Activated CD8-positive, alpha-beta memory T cell treated with anti-CD3 and anti-CD28 coated beads, Interleukin-2, amount 50 U/mL, for 24 hours (primary cell): ENCODE measurements at regions not wholly inside any gene's neighbourhood (a gene's known extent, or its start where the extent isn't known, plus 50 kb on each side); places are given as distances from the start of the nearest gene placed in this dataset.

Experiments
- DNase-seq: peaks from one replicate; pipeline ENCODE4 v3.0.0-alpha.2; 2020; ENCODE audit errors: extremely low read depth

DNA sequence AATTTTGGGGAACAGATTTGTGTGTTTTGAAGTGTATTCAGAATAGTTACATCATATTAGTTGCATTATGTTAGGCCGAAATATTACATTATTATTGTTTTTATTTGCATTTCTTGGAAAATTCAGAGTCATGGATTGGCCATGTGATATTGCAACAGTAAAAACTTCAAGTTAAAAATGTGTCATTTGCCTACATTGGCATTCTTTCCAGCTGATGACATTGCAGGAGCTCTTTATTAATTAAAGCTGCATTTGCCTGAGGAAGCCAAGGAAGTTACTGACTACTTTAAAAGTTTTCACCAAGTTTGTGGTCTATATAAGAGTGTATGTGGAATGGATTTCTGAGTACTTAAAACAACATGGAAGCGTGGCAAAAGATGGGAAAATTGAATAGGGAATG, 726.4 kb upstream of the SGO1 start:
- no peak for DNase-seq

DNA sequence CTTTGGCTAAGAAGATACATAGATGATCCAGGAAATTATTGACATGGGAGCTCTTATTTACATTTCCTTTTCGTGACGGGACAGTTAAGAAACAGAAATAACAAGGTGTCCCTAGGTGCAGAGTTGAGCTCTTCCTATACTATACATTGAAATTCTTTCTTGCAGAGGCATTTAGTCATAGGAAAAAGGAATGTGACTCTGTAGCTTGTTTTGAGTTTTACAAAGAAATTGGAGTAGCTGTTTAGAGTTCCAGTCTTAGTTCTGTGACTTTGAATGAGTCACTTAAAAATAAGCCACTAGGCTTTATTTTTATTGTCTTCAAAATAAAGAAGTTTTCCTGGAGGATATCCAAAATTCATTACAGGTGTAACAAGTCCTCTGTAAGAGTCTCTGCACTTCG, 723.5 kb upstream of the SGO1 start:
- DNase-seq = no peak

DNA sequence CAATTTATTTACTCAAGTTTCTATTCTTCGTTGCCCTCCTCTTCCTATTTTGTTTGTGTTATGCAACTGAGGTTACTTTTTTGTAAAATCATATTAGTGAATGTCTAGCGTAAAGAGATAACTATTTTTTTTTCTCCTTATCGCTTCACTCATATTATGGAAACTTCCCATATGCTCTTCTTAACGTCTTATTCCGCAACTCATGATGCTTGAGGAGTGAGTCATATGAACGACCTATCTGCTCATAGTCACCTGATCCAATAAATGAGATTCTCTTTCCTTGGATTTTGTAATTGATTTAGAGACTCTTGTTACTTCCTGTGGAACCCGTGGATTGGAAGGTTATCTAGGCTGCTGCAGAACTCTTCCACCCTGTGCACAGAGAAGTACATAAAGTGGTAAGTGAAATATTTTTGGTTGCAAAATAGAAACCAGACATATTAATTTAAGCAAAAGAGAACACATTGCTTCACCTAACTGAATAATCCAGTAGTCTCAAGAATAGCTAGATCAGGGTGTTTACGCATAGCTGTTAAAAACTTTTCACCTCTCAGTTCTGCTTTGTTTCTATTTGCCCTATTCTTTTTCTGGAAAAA, 719.3 kb upstream of the SGO1 start:
- no peak for DNase-seq

DNA sequence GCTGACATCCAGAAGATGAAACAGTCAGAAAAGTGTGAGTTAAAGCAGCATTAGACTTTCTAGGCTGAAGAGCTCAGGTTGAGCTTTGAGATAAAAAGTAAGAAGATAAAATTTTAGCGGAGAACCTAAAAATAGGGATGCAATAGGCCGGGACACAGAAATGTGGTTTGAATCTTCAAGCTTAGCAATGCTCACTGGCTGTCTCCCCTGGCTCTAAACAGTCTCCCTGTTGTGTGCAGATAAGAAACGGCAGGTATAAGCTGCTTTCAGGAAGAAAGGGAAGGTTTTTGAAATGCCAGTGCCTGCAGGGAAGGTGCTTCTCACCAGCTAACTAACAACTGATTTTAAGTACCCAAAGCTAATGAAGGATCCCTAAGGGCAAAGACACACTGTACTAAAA, 718.7 kb upstream of the SGO1 start:
- DNase-seq = no peak

DNA sequence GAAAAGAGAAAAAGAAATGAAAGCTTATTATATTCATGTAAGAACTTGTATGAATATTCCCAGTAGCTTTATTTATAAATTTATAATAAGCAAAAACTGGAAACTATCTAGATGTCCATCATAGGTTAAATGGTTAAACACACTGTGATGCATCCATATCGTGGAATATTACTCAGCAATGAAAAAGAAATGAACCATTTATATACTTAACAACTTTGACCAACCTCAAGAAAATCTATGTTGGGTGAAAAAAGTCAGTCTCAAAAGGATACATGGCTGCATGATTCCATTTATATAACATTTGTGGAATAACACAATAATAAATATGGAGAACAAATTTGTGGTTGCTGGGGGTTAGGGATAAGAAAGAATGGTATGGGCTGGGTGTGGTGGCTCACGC, 713.0 kb upstream of the SGO1 start:
- no peak for DNase-seq

DNA sequence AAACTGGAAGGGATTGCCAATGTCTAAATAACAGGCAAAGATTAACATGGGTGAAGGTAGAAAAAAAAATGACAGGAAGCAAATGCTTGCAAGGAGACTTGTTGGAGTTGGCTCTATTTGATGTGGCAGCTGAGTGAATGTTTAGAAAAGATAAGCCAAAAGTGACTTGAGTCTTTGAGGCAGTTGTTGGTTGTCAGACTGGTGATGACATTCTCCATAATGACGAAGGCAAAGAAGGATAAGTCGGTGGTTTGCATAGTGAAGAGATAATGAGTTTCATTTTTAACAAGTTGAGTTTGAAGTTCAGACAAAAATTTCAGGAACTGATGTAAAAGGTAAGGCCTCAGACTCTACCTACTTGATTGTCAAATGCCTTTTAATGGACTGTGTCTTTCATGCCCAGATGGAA, 704.1 kb upstream of the SGO1 start:
- DNase-seq = no peak

DNA sequence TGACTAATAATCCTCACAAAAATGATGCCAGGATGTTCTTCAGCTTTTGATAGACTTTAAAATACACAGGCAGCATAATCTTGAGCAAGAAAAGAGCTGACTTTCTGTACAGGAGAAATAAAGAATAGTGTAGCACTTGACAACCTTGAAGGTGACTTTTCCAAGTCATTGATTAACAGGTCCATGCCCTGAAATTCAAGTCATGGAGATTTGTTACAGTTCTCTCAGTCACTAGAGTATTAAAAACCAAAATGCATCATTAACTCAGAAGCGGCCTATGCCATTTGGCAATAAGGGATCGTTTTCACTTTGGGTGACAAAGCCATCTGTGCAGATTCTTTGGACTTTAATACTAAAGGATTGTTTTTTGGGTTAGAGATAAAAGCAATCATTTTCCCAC, 692.7 kb upstream of the SGO1 start:
- no peak for DNase-seq

DNA sequence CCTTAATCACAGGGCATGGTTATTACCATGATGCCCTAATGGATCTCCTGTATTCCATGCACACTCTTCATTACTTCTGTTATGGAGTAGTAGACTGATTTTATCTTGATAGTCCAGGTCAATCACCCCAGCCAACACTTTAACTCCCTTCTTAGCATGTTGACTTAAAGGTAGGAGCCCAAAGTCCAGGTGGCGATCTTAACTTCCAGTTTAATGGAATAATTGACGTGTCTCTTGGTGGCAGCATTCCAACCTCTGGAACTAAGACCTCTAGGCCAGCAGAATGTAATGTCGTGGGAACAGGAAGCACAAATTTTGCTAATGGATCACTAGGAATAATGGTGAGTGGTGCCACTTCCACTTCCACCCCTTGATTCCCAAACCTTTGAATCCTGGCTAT, 687.2 kb upstream of the SGO1 start:
- no peak for DNase-seq

DNA sequence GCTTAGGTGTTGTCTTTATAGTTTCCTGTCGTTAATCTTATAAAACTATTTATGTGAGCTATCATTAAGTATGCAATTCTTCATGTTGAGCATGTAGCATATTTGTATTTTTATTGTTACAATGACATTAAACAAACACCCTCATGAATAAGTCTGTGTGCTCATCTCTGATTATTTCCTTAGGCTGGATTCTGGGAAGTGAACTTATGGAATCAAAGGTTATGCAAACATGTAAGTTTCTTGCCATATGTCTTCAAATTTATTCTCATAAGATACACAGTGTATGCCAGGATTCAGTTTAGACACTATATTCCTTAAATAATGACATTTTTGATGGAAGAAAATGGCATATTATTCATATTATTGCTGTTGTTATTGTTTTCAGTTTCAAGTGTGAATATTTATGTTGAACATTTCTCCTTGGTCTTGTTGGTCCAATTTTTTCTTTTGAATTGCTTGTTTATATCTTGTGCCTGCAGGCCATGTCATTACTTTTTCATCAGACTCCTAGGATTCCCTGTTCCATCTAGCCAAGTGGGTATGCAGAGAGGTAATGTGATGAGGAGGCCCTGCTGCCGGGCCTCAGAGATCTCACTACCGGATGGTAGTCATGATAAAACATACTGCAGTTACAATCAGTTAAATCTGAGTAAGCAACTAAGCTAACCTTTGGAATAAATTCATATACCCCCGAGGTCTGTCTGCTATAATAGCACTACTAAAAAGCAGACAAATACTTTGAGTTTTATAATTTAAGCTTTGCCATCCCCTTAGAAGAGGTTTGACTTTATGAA, 684.3 kb upstream of the SGO1 start:
- DNase-seq = no peak

DNA sequence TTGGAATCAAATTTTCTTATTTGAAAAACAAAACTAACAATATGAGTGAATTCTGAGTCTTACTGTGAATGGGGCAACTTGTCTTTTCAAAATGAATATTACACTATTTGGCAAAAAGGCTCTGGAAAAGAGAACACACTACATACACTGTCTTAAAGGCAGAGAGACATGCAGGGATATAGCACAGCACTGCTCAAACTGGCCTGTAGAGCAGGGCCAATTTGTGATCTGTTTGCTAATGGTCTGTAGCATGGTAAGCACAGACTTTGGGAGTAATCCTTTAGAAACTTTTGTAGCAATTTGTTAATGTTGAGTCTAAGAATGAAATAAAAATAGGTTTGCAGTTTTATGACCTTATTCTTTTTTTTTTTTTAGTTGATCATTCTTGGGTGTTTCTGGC, 679.8 kb upstream of the SGO1 start:
- no peak for DNase-seq

DNA sequence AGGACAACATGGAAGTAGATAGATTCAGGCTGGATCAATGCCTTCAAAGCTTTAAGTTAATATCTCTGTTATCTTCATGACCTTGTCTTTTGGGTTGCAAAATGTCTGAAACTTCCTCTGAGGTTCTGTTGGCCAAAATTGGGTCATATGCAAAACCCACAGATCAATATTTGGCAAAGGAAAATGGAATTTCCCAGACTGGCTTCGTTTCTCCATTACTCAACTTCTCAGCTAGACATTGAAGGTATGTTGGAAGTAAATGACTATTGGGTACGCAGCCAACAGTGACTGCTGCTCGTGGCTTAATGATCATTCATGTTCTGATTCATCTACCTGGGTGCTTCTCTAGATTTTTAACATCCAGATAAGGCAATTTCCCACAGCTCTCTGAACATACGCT, 675.4 kb upstream of the SGO1 start:
- no peak for DNase-seq

DNA sequence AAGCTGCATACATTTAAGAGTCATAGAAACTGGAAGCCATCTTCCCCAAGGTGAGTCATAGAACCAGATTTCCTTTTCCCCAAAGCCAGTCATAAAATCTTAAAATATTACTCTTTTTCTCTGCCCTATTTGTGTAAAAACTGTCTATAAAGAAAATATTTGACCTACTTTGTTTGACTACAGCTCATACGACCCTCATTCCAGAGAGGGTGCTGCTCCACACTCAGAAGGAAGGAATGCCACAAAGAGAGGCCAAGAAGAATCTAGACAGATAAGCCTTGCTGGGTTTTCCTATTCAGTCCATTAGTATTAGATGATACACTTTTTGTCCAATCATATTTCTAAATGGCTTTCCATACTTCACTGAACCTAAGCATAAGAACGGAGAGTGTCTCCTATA, 671.6 kb upstream of the SGO1 start:
- no peak for DNase-seq

DNA sequence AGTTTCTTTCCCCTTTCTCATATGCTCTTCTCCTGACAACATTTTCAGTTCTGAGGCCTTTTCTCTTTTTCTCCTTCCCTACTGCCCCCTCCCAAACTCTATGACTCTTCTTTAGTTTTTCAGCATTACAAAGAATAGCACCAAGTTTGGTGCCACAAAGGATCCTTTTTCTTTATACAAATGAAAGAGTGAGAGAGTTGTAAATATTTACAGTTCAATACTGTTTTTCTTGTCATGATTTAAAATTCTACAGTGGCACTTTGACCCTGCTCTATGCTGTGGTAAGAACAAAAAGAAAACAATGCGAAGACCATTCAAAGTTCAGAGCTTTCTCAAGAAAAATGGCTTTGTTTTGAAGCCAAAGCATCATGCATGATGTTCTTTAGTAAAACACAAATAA, 667.9 kb upstream of the SGO1 start:
- DNase-seq = no peak

DNA sequence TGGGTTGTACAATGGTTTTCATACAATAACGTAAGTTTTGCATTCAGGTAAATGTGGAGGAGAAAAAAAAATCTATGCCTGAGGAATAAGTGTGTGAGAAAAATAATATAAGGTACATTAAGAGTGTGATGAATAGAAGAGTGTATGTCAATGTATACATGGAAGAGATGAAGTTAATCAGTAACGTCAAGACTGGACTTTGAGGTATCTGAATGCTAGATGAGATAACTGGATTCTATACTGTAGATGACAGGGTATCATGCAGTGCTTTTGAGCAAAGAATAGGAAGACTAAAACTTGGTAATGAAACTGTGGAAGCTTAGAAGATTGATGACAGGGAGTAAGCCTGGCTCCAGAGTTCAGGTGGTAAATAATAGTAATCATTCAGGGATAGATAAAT, 666.7 kb upstream of the SGO1 start:
- no peak for DNase-seq

DNA sequence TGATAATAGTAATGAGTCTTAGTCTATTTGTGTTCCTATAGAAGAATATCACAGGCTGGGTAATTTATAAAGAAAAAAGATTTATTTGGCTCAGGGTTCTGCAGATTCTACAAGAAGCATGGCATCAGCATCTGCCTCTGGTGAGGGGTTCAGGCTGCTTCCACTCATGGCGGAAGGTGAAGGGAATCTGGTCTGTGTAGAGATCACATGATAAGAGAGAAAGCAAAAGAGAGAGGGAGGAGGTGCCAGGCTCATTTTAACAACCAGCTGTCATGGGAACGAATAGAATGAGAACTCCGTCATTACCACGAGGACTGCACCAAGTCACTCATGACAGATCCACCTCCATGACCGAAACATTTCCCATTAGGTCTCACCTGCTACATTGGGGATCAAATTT, 664.0 kb upstream of the SGO1 start:
- DNase-seq = no peak

DNA sequence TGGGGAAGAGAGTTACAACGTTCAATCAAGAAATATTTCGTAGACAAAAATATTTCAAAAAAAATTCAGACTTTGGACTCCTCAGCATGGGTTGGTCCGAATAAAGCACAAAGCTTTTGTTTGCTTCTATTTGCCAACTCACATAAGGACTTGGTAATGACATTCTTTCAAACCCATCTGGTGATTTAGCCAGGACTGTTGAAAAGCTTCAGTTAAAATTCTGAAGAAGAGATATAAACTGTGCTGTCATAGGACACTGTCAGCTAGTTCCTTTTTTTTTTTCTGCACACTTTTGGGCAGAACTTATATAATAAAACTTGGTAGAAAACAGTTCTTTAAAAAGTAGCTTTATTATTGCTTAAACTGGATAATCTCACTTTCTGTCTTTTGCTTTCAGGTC, 660.8 kb upstream of the SGO1 start:
- DNase-seq = no peak

DNA sequence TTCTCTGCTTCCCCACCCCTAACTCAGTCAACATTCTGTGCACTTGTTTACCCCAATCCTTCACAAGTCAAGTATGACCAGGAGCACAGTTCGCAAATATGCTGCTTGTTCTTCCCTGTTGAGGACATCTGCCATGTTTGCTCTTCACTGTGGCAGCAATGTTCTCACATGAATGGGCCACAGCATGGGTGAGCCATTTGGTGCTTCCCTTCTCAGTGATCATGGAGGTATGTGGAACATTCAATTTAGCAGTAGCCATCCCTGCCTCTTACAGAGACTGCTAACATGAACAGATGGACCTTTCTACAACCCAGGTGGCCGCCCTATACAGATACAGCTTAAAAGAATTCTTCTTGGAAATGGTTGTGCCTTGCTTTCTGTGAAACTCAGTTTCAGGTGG, 660.1 kb upstream of the SGO1 start:
- no peak for DNase-seq

DNA sequence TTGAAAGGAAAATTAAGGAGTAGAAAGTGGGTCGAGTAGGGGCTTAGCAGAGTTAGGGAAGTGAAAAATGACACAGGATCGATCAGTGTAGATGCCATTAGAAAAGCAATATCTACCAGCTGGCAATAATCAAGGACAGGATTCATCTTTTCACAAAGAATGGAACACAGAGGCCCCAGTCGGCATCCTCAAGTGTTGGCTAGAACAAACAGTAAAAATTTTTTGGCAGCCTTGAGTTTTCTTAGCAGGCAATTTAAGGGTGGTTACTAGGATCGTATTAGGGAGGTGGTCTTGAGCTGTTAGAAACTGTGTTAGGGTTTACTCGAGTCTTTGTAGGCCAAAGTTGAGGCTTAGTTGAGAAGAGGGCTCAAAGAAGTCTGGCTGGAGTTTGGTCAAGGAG, 658.8 kb upstream of the SGO1 start:
- no peak for DNase-seq

DNA sequence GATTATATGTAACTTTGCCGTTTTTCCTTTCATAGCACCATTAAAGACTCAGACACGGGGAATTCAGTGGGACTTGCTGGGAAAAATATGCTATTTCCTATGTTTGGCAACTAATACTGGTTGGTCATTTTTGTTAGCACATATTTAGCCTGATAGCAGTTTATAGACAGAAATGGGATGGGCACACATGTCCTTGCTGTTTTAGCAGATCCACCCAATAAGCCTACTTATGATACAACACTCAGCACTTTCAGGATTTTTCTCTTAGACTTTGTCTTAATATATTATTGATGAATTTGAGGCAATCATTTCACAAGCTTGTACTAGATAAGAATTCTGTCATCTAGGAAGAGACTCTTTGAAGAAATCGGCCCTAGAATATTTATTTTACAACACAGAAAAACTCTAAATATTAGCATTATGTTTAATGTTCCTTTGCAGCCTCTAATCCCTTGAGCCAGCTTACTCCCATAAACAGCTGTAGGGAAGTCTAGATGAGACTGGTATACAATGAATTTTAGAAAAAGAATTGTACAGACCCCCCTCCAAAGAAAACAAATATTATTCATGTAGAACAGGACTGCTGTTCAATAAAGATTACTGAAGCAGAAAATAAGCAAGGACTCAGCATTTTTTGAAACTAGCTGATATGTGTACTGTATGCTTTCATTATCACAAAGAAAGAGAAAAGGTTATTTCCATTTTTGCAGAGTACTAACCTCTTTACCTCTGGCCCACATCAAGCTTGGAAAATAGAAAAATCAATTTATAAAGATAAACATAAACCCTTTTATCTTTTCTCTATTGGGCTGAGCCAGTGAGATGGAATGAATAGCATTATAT, 656.8 kb upstream of the SGO1 start:
- DNase-seq = no peak

DNA sequence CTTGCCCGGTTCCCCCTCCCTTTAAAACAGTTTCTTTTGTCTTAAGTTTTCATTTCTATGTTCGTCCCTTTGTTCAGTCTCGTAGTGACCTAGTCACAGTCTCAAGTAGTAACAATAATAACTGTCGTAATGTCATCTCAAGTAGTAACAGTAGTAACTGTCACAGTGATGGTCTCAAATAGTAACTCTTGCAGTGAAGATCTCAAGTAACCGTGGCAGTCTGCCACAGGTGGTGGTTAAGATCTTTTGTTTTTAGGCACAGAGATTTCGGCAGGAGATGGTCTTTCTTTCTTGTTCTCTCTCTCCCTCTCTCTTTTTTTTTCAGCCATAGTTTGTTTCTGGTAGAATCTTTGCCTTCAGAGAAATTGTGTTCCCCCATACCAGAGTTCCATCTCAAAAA, 656.0 kb upstream of the SGO1 start:
- DNase-seq = no peak

DNA sequence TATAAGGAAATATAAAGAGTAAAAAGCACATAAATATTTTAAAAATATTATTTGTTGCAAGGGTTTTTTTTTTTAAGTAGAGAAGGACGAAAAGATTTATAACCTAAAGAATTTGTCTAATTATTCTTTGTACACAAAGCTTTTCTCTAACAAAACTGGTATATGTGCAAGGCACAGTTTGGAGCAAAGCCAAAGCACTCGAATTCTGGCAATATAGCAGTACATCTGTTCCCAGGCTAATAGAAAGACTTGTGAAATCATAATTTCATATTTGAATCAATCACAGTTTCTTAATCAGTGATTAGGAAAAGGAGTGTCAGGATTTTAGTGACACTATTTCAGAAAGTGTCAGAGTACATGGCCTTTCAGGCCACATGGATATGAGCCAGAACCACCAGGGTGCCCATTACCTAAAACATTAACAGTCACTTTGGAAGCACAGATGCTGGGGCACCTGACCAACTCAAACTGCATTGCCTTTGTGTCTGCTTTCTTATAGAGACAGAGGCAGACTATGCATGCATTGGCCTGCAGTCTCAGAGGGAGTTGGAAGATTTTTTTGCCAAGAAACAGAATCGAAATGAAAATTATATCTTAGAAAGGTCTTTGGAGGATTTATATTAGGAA, 651.8 kb upstream of the SGO1 start:
- DNase-seq = no peak

DNA sequence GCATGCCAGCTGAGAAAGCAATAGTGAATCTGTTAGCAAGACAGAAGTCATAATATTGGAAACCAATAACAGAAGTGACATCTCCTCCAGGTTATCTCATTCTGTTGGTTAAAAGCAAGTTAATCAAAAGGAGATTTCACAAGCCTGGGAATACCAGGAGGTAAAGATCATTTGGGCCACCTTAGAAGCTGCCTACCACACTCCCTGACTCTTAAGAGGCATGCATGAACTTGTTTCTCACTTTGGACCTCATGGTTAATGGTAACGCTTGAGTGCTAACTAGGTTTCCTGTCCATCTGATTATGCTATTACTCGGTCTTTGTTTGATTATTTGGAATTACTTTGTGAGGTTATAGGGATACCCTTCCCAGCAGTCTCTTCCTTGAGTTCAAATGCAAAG, 650.8 kb upstream of the SGO1 start:
- no peak for DNase-seq

DNA sequence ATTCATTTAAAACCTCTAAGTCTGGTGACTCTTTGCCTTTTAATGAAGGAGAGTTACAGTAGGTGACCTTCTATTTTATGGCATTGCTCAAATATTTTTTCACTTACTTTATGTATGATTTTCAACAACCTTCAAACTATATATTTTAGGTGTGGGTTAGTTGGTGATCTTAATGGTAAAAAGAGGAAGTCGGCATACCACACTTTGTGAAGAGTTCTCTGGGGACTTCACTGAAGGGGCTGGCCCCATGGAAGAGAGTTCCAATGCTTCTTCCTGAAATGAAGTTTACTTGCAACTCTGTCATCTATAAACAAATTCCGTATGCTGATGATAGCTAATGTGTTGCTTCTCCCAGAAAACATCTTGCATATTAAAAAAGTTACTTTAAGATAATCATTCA, 647.0 kb upstream of the SGO1 start:
- DNase-seq = no peak
